HG02678 (cell line): ENCODE measurements at regions not wholly inside any gene's neighbourhood (a gene's known extent, or its start where the extent isn't known, plus 50 kb on each side); places are given as distances from the start of the nearest gene placed in this dataset.
"Not testable (repeated sequence)": the region's sequence is repeated elsewhere in the genome, so short reads cannot be mapped to it uniquely, and the experiment has no call there.

Source experiments
- ATAC-seq: cut with Tn5 transposase; IDR thresholded peaks from one replicate; pipeline ENCODE4 v1.9.1; 2021; ENCODE audit warnings: mild to moderate bottlenecking, moderate library complexity; ENCODE audit not compliant: unreplicated experiment

DNA sequence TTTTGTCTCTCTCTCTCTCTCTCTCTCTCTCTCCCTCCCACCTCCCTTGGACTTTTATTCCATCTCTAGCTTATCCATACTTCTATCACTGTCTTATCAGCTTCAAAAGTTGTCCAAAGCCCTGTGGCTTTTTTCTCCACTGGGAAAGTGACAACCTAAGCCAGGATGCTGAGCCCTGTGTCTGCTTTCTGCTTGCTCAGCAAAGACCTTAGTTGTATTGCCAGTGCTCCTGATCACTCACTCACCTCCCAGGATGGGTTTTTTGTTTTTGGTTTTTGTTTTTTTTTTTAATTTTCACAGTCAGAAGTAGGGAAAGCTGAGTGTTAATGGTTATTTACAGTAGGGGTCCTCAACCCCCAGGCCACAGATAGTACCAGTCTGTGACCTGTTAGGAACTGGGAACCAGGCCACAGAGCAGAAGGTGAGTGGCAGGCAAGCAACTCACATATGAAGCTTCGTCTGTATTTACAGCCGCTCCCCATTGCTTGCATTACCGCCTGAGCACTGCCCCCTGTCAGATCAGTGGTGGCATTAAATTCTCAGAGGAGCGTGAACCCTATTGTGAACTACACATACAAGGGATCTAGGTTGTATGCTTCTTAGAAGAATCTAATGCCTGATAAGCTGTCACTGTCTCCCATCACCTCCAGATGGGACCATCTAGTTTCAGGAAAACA is 125.0 kb upstream of the ID4 start:
- no peak for ATAC-seq

DNA sequence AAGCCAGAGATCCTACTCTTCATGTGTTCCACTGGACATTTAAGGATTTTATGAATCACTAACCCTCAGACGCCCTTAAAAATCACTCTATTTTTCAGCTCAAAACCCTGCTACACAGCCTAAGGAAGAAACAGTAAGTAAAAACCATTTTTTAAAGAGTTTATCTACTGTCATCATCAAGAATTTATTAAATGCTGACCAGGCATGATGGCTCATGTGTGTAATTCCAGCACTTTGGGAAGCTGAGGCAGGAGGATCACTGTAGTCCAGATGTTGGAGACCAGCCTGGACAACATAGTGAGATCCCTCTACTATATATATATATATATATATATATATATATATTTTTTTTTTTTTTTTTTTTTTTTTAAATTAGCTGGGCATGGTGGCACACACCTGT is 124.2 kb upstream of the ID4 start:
- no peak for ATAC-seq

DNA sequence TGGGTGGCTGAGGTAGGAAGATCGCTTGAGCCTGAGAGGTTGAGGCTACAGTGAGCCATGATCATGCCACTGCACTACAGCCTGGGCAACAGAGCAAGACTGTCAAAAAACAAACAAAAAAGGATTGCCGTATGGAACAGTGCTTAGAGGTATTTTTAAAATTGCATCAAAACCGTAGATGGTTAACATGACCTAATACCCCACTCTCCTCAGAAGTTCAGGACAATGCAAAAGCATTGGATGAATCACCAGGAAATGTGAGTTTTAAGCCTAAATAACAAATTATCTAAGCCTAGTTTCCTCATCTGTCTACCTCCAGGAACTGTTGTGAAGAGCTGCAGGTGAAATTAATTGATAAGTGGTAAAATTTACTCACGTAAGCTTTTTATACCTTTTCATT is 123.8 kb upstream of the ID4 start:
- no peak for ATAC-seq

DNA sequence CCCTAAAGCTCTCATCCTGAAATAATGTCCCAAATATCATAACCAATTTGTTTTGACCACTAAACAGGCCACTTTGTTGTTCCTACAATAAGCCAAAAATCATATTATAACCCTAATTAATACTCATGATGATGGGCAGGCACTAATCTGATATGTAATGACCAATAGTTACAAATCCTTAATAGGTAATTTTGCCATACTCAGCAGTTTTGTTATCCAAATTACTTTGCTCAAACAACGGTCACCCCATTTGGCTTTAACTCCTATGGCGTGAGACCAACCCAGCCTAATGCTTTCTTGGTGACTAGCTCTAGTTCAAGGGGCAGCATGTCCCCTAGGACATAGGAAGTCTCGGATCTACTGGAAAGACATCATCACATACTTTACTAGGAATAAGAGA is 123.2 kb upstream of the ID4 start:
- ATAC-seq, result no peak

DNA sequence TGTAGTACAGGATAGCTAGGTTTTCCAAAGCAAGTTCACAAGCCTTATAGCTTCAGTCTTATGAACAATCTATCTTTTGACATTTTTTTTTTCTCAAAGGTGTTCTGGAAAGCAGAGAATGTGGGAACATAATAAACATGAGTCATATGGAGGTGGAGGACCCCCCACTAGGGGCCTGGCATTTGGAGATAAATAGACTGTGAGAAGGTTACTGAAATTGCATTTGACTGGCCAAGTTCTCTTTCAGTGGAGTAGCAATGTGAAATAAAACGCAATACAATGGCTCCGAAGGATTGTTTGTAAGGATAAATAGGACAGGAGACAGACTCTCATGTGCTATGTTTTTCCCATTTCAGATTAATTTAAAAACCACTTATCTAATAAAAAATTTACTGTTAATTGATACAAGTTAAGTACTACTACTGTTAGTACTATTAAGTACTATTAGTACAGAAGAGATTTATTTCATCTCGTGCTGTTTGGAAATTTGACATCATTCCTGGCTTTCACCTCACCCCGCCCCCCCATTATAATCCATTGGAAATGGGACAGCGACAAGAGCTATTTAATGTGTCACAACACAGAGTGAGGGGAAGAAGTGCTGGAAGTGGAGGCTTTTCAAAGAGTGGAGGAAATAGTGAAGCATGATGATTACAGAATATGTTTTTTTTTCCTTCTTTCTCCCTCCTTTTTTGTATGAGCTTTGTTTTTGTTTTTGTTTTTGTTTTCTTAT is 122.6 kb upstream of the ID4 start:
- ATAC-seq, result no peak

DNA sequence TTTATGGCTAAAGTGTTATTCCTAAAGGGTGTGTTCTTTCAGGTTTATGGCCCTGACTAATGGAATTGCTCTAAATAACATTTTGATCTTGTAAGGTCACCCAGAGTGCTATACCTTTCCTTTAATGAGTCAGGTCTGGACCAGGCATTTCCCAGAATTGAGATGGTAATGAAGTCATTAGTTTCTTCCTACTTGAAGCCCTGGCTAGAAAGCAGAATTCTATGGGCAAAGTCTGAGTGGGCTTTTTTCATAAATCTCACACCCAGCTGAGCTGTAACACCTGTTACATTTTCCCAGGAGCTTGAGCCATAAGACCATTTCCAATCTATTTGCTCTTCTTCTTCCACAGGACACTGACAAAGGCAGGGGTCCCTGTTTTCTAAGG is 122.0 kb upstream of the ID4 start:
- ATAC-seq, result no peak

DNA sequence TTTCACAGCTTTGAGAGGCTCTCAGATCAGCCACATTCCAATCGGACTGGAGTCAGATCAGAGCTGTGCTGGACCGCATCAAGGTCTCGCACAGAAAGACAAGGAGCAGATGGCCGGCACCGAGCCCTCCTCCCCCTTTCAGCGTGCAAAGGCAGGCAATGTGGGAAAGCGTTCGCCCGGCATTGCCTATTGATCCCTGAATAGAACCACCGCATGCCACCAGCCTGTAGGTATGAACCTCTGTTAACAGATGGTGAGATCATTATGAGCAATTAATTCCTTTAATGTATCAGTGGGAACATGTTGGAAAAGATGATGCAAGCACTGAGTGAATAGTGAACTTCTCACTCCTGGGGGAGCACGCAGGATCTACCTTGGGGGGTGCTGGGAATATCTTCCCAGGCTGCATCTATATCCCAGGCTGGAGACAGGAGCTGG is 117.5 kb upstream of the ID4 start:
- ATAC-seq, result no peak

DNA sequence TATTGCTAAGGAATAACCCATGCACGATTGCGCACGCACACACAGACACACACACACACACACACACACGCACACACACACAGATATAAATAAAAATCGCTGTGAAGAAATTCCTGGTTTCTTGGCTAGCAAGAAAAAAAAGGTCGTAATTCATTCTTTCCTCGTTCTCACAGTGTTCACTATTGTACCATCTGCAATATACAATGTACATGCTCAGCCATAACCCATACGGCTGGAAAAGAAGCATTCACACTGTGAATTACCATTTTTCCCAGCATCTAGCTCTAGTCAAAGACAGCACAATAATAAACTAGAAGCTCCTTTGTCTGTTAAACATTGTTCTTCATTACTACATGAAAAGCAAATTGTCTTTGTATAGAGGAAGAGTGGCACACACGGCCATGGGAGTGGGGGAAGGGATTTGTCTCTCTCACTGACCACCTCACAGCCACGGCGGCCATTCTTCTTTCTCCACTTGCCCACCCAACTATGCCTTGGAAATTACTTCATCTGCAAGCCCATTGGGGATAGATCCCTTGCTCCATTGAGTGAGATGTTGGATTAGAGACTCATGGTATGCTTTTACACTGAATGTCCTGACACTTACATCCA is 115.3 kb upstream of the ID4 start:
- ATAC-seq, result no peak

DNA sequence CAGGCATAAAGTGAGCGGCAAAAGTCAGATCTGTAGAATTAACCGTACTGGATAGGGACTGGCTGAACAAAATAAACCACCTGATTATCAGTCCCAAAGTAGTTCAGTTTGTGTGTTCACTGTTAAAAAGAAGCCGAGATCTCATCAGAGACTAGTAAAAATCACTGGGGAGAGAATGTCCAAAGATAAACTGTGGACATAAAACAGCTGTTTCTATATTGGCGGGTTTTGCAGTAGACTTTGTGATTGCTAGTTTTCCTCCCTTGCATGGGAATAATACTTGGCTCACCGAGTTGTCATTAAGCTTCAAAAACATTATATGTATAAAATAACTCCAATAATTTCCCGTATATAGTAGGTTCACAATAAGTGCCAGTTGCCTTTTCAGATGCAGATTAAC is 114.2 kb upstream of the ID4 start:
- ATAC-seq, result no peak

DNA sequence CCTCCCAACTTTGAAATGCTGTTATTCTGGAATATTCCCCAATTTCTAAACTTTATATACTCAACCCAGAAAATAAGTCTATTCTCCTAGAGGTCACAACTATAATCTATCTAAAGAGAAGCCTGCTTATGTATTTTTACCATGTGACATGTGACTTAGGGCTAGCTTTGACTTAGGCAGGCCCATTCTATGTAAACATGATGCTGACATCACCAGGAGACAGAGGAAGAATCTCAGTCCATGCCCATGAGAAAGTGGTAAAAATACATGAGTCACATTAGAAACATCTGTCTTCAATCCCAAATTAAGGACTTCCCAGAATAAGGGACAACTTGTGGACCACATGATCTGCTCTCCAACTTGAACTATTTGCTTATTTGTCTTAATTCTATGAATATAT is 113.6 kb upstream of the ID4 start:
- ATAC-seq, result no peak

DNA sequence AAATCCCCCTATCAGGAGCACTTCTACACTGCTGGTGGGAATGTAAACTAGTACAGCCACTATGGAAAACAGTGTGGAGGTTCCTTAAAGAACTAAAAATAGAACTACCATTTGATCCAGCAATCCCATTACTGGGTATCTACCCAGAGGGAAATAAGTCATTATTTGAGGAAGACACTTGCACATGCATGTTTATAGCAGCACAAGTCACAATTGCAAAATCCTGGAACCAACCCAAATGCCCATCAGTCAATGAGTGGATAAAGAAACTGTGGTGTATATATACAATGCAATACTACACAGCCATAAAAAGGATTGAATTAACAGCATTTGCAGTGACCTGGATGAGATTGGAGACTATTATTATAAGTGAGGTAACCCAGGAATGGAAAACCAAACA is 111.7 kb upstream of the ID4 start:
- not testable (repeated sequence) for ATAC-seq

DNA sequence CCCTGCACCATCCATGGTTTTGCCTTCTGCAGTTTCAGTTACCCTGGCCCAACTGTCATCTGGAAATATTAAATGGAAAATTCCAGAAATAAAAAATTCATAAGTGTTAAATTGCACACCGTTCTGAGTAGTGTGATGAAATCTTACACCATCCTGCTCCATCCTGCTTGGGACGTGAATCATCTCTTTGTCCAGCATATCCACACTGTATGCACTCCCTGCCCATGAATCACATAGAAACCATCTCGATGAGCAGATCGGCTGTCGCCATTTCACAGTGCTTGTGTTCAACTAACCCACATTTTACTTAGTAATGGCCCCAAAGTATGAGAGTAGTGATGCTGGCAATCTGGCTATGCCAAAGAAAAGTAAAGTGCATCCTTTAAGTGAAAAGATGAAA is 105.9 kb upstream of the ID4 start:
- no peak for ATAC-seq

DNA sequence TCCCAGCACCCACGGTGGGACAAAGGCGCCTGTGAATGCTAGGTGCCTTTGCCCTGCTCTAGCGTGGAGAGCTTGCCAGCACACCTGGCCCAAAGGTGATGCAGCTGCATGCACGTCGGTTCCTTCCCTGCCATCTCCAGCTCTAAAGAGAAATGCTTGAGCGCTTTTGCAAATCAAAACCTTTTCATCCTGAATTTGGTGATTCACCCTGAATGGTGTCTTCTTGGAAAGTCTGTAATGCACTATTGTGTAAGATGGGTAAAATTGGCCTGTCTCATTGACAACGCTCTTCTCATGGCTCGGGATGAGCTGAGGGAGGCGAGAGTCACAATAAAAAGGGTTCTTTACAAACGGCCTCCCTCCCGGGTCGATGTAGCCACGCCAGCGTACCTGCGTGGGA is 103.1 kb upstream of the ID4 start:
- no peak for ATAC-seq

DNA sequence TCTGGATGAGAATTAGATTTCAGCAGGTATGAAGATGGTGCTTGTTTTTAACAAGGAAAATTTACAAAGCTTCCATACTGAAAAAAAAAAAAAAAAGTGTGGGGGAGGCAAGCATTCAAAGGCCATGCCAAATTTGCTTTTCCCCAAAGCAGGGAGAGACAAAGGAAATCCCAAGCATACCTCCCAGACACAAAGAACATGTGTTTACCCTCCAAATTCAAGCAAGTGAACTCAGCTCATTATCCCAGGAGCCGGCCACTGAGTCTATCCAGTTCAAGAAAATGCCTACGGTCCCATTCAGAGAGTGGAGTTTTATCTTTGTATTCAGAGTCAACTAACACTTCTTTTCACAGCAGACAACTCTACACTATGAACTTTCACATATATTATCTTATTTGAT is 102.7 kb upstream of the ID4 start:
- no peak for ATAC-seq

DNA sequence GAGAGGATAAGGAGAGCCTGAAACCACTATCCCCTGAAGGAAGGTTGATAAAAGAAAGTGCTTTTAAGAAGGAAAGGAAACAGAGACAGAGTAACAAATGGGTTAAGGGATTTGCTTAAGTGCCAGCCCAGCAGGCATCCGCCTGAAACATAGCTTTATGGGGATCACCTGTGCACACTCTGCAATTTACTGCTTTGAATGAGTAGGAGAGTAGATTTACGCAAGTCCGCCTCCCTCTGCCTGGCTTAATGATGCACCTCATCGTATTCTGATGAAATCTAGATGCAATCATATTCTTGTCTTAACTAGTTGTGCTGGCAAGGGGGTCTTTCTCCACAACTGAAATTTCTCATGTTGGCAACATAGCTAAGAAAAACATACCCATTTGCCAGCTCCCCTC is 101.1 kb upstream of the ID4 start:
- ATAC-seq, result no peak

DNA sequence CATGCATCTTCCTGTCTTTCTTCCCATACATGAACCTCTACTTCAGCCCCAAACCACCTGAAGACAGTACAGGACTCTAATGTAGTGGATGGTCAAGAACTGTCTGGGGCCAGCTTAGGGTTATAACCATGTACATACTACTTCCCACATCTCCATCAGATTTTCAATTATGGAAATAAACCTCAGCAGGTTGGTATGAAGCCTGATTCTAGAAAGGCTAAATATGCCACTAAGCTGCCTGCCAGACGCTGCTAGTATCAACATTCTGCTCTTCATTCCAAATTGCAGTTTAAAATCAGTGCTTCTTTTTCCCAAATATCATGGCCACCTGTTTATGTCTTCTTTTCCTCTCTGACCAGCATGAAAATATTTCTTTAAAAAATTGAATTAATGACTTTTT is 99.2 kb upstream of the ID4 start:
- no peak for ATAC-seq

DNA sequence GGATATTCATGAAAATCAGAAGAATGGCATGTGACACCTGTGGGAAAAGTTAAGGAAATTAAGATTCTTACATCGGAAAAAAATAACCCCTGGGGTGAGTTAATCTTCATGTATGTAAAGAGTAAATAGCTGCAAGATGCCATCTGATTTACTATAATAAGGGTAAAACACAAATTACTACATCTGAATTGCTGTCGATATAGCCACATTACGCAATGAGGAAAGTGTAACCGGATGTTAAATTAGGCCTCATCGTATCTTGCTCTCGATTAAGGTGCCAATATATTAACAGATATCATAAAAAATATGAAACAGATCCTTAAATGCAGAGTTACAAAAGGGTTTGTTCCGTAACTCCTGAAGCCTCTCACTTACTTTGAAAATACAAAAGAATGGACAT is 87.4 kb upstream of the ID4 start:
- no peak for ATAC-seq

DNA sequence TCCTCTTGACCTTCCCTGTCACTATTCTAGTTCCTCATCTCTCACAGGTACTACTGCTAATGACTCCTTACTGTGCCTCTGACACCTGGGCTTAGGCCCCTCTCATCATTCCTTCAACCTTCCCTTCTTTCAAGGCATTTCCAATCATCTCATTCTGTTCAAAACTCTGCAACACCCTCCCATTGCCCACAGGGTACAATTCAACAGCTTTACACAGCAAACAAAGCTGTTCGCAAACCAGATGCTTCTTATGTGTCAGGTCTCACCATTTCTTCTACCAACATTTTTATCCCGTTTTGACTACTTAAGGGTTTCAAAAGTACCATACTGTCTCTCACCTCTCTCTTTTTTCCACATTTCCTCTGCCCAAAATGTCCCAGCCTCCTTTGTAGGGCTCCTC is 84.4 kb upstream of the ID4 start:
- no peak for ATAC-seq

DNA sequence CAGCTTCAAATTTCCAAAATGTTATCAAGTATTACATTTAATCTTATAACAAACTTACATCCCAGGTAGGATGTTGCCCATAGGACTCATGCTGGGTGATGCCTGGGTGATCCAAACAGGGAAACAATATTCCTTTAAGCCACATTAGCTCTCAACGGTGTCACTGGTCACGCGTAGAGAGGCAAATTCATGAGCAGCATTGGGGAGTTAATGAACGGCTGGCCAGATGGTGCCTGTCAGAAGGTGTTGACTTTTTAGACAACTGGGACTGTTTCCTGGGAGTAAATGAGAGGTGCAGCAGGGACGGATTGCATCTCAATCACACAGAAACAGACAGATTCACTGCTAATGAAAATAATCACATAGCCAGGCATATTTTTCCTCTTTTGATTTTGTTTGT is 83.3 kb upstream of the ID4 start:
- no peak for ATAC-seq

DNA sequence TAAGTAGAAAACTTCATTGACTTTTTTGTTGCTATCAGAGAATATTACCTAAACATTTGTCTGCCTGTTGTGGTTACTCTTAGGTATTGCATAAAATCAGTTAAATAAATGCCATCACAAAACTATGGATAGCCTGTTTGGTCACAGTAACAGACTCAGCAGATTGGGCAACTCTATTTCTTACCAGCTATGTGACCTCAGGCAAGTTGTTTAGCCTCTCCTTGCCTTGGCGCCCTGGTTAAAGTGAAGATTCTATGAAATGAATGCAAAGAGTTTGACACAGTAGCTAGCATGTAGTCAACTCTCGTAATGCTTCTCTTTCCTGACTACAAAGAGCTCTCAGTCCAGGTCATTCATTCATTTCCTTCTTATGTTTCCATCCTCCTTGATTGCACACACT is 82.5 kb upstream of the ID4 start:
- no peak for ATAC-seq

DNA sequence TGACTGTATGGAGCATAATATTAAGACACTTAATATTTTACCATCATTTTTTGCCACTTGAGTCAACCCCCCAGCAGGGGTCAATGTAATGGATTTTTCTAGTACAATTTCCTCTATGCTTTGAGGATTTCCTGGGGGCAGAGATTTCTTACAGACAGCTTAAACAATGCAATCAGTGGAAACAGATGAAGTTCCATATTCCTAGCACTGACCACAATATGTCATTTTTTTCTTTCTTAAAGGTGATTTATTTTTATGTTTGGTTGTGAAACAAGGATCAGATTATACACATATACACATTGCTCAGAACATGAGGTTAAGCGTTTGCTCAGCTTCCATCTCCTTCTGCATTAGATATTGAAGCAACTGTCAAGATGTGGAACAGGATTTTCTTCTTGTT is 82.0 kb upstream of the ID4 start:
- no peak for ATAC-seq

DNA sequence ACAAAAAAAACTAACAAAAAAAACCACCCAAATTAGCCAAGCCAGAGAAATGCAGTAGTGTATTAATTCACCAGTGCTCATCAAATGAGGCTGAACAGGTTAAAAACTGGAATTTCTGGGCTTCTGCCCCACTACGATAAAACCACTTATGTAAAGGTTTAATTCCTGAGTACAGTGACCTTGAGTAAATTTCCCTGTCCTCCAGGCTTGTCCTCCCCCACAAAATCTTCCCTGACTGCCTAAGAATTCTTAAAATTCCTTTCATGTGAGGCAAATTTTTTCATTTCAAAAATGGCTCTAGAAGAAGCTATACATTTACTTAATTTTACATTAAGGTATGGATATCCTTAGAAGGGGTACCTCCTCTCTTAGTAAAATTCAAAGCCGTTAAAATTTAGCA is 80.1 kb upstream of the ID4 start:
- ATAC-seq, result no peak
